Caco-2 (cell line): ENCODE measurements at regions not wholly inside any gene's neighbourhood (a gene's known extent, or its start where the extent isn't known, plus 50 kb on each side); places are given as distances from the start of the nearest gene placed in this dataset.

ENCODE experiments used
- BruUV-seq: library from RNA; stranded (reverse); fragments of 400-500 nt; replicated peaks from 2 replicates; lab custom pipeline; 2021; lab: Mats Ljungman, UMichigan
- CTCF ChIA-PET: fragments of 300-600 bp; sonication (Branson Sonifier 250); formaldehyde crosslinking; loops from one replicate; lab custom pipeline; 2022; ENCODE audit warnings: antibody characterized with exemption; lab: Charles Lee
- POLR2A ChIA-PET: fragments of 300-600 bp; sonication (Branson Sonifier 250); formaldehyde crosslinking; loops from one replicate; lab custom pipeline; 2022; ENCODE audit warnings: antibody characterized with exemption; lab: Charles Lee
- DNase-seq, 2 experiments: peaks; one replicate each; pipeline versions ENCODE4 v3.0.0 to v3.0.0-alpha.2; 2020 to 2022
- H3K27me3 ChIP-seq: replicated peaks from 2 replicates; pipeline ENCODE4 v1.6.0; 2011; ENCODE audit warnings: low read length; ENCODE audit not compliant: control insufficient read depth, insufficient read depth
- H3K36me3 ChIP-seq: 2 replicates; pipeline ENCODE4 v1.5.1; 2011; ENCODE audit warnings: low read length; ENCODE audit not compliant: control insufficient read depth, insufficient read depth
- H3K4me1 ChIP-seq: fragments of 250-450 bp; sonication (Bioruptor Pico); 2 replicates; pipeline ENCODE4 v1.5.1; 2020; ENCODE audit warnings: mild to moderate bottlenecking
- H3K4me3 ChIP-seq: 2 replicates; pipeline ENCODE4 v1.5.1; 2011; ENCODE audit warnings: low read depth, mild to moderate bottlenecking, control low read depth, low read length
- H3K9me3 ChIP-seq: fragments of 250-450 bp; sonication (Bioruptor Pico); 2 replicates; pipeline ENCODE4 v1.5.1; 2020; ENCODE audit warnings: mild to moderate bottlenecking, moderate library complexity
- H3K27ac Mint-ChIP-seq: one replicate; pipeline ENCODE4 v1.8.0; 2022; ENCODE audit warnings: mixed read lengths; ENCODE audit not compliant: unreplicated experiment
- H3K27me3 Mint-ChIP-seq: one replicate; pipeline ENCODE4 v1.8.0; 2022; ENCODE audit warnings: mixed read lengths; ENCODE audit not compliant: insufficient read depth, unreplicated experiment
- H3K36me3 Mint-ChIP-seq: one replicate; pipeline ENCODE4 v1.8.0; 2022; ENCODE audit warnings: mild to moderate bottlenecking, mixed read lengths; ENCODE audit not compliant: insufficient read depth, unreplicated experiment
- H3K4me1 Mint-ChIP-seq: one replicate; pipeline ENCODE4 v1.8.0; 2022; ENCODE audit warnings: low read depth, mixed read lengths; ENCODE audit not compliant: unreplicated experiment
- H3K4me3 Mint-ChIP-seq: one replicate; pipeline ENCODE4 v1.8.0; 2022; ENCODE audit warnings: mild to moderate bottlenecking, moderate library complexity, mixed read lengths; ENCODE audit not compliant: unreplicated experiment
- H3K9me3 Mint-ChIP-seq: one replicate; pipeline ENCODE4 v1.8.0; 2022; ENCODE audit warnings: mixed read lengths; ENCODE audit not compliant: unreplicated experiment
- CTCF ChIP-seq, 2 experiments: fragments of 200-600 bp in 1 of 2; IDR thresholded peaks; 1 replicate in 1 of 2; 2 replicates in 1 of 2; pipeline versions ENCODE4 v1.5.1 to v1.8.0; 2011 to 2022; ENCODE audit warnings: antibody characterized with exemption in 1 of 2, control low read depth in 1 of 2, inconsistent platforms in 1 of 2, low read depth in 1 of 2, low read length in 1 of 2, mild to moderate bottlenecking in 1 of 2, moderate library complexity in 1 of 2; ENCODE audit not compliant: insufficient read depth in 1 of 2, severe bottlenecking in 1 of 2, unreplicated experiment in 1 of 2
- intact Hi-C: fragments of 100-400 bp; cut with micrococcal nuclease; formaldehyde crosslinking; loops from one replicate; pipeline ENCODE4 v1.10.0; 2022; ENCODE audit not compliant: unreplicated experiment

GRCh38 chr11:128343135-128343514 lies 244.2 kb downstream of the ETS1 start:
- Mint-ChIP-seq H3K4me3 (no peak overlapping the region), H3K27ac (no peak overlapping the region), H3K4me1 (no peaks in the 10 kb centered on the region), H3K36me3 (no peaks in the 10 kb centered on the region), H3K9me3 (no peaks in the 10 kb centered on the region), H3K27me3 (peaks cover 4% of the 10 kb centered on the region)
- H3K27me3 ChIP-seq: no peaks in the 10 kb centered on the region
- no peaks in the 10 kb centered on the region for H3K36me3 ChIP-seq
- POLR2A ChIA-PET: no interaction called here
- H3K4me3 ChIP-seq: no peak overlapping the region
- TF ChIP-seq CTCF (IDR thresholded peaks at IDR 0.05; ENCODE audit: insufficient read depth in 1 of 2, low read depth in 1 of 2, low read length in 1 of 2, severe bottlenecking in 1 of 2, unreplicated experiment in 1 of 2): no peak
- no peaks in the 10 kb centered on the region for H3K9me3 ChIP-seq
- intact Hi-C loops: no loop called here
- no TSS peak for BruUV-seq
- H3K4me1 ChIP-seq: no peaks in the 10 kb centered on the region
- DNase-seq: no peak
- CTCF ChIA-PET: no interaction called here

GRCh38 chr11:128342511-128343134 lies 244.7 kb downstream of the ETS1 start:
- Mint-ChIP-seq H3K4me3 (no peak overlapping the region), H3K27me3 (peaks cover 6% of the 10 kb centered on the region), H3K27ac (no peak overlapping the region), H3K4me1 (no peaks in the 10 kb centered on the region), H3K36me3 (no peaks in the 10 kb centered on the region), H3K9me3 (no peaks in the 10 kb centered on the region)
- ChIA-PET POLR2A (no interaction called here), CTCF (interaction anchor here (0.6 kb wide), 1 partner anchor 8 kb away, joined by 4 read pairs; no protein-coding TSS in a partner anchor)
- no peak overlapping the region for H3K4me3 ChIP-seq
- H3K36me3 ChIP-seq: no peaks in the 10 kb centered on the region
- no peaks in the 10 kb centered on the region for H3K9me3 ChIP-seq
- H3K27me3 ChIP-seq: no peaks in the 10 kb centered on the region
- no peak for TF ChIP-seq CTCF (IDR thresholded peaks at IDR 0.05; ENCODE audit: insufficient read depth in 1 of 2, low read depth in 1 of 2, low read length in 1 of 2, severe bottlenecking in 1 of 2, unreplicated experiment in 1 of 2)
- H3K4me1 ChIP-seq: no peaks in the 10 kb centered on the region
- intact Hi-C loops: no loop called here
- no peak for DNase-seq
- no TSS peak for BruUV-seq

GRCh38 chr11:128341280-128342248 lies 245.8 kb downstream of the ETS1 start:
- no peak for TF ChIP-seq CTCF (IDR thresholded peaks at IDR 0.05; ENCODE audit: insufficient read depth in 1 of 2, low read depth in 1 of 2, low read length in 1 of 2, severe bottlenecking in 1 of 2, unreplicated experiment in 1 of 2)

More at GRCh38 chr11:128341280-128342248, 245.8 kb downstream of the ETS1 start:
- Mint-ChIP-seq H3K4me1 (no peaks in the 10 kb centered on the region), H3K4me3 (no peak overlapping the region), H3K27ac (no peak overlapping the region), H3K36me3 (no peaks in the 10 kb centered on the region), H3K9me3 (no peaks in the 10 kb centered on the region), H3K27me3 (peaks cover 6% of the 10 kb centered on the region)
- CTCF ChIA-PET: interaction anchor here (0.6 kb wide), 1 partner anchor 7 kb away, joined by 4 read pairs; no protein-coding TSS in a partner anchor
- no TSS peak for BruUV-seq
- Histone ChIP-seq H3K4me3 (no peak overlapping the region), H3K4me1 (no peaks in the 10 kb centered on the region), H3K27me3 (no peaks in the 10 kb centered on the region), H3K9me3 (no peaks in the 10 kb centered on the region), H3K36me3 (no peaks in the 10 kb centered on the region)
- no peak for DNase-seq
- intact Hi-C loops: no loop called here
- POLR2A ChIA-PET: interaction anchor here (0.5 kb wide), 1 partner anchor 105 kb away, joined by 3 read pairs; no protein-coding TSS in a partner anchor
